ENCODE measurements at regions not wholly inside any gene's neighbourhood (a gene's known extent, or its start where the extent isn't known, plus 50 kb on each side); places are given as distances from the start of the nearest gene placed in this dataset.

DNA sequence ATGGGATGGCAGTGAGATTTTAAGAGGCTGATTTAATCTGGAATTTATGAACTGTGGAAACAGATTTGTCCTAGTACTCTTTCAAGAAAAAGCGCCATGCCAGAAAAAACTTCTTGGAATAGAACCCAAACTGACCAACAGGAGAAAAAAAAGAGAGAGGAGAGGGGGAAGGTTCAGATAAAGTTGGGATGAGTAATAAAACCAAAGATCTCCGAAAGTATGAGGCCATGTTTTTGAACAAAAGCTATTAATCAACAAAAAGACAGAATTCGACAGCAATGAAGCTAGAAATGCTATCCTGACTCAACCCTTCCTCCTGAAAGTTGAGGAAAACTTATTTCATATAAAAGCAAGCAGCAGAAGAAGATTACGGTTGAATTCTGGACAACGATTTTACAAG lies 135.5 kb downstream of the CEMIP2 start:
- H3K9ac ChIP-seq (ENCODE audit: low read length) = no peak overlapping the region
- no peak overlapping the region for H2BK5ac ChIP-seq (ENCODE audit: low read length)
- no peak overlapping the region for H3K4ac ChIP-seq (ENCODE audit: low read depth, low read length)
- no peaks in the 10 kb centered on the region for H3K79me2 ChIP-seq (ENCODE audit: control insufficient read depth, insufficient read depth, low read length)
- no peak overlapping the region for H3K23ac ChIP-seq (ENCODE audit: low read length)
- no peak overlapping the region for H4K8ac ChIP-seq (ENCODE audit: low read depth, low read length)
- no CpG with 5 or more reads among the region's 5 CpGs for WGBS (ENCODE audit: extremely low coverage, insufficient coverage, low lambda C conversion rate)
- H3K27ac ChIP-seq (ENCODE audit: low read depth, low read length) = no peak overlapping the region
- H3K4me2 ChIP-seq (ENCODE audit: low read length) = no peak overlapping the region
- no peak overlapping the region for H3K4me3 ChIP-seq (ENCODE audit: low read length)
- H2AK5ac ChIP-seq (ENCODE audit: low read length) = no peak overlapping the region
- no peak for DNase-seq
- no peak overlapping the region for H2BK15ac ChIP-seq (replicated peaks; ENCODE audit: low read depth)
- H2BK120ac ChIP-seq (ENCODE audit: low read depth, low read length) = no peak overlapping the region
- no peaks in the 10 kb centered on the region for H3K79me1 ChIP-seq (ENCODE audit: low read length)
- no peak overlapping the region for H3K56ac ChIP-seq (ENCODE audit: low read length)
- no peak overlapping the region for H4K5ac ChIP-seq (ENCODE audit: low read length)
- no peaks in the 10 kb centered on the region for H3K4me1 ChIP-seq (ENCODE audit: control insufficient read depth, low read depth, low read length)
- H3K27me3 ChIP-seq (ENCODE audit: insufficient read depth, low read length, poor library complexity) = no peaks in the 10 kb centered on the region
- no peaks in the 10 kb centered on the region for H3K36me3 ChIP-seq (ENCODE audit: control insufficient read depth, insufficient read depth, low read length)
- H3K18ac ChIP-seq (ENCODE audit: low read length) = no peak overlapping the region

DNA sequence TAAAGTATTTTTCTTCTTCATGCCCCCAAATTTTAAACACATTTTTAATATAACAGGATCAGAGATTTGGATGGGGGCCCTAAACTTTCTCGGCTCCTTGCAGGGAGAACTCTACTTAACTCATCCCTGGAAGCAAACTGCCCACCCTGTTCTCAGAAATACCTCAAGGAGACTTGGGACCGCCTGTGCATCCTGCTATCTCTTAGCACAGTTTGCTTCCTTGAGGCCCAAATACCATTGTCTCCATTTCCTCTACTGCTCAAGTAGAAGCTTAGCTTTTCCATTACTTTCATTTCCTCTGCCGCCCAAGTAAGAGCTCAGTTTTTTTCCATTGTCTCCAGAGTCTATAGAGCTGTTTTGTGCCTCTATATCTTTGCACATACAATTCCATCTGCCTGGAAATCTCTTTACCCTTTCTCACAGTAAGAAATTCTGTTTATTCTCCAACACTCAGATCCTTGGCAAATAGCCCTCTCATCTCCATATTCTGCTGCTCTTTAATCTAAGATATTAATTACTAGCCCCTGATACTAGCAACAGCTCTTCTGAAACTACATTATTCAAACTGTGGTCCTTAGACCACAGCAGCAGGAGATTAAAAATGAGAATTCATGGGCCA lies 137.8 kb downstream of the CEMIP2 start:
- no peak overlapping the region for H3K23ac ChIP-seq (ENCODE audit: low read length)
- no peaks in the 10 kb centered on the region for H3K27me3 ChIP-seq (ENCODE audit: insufficient read depth, low read length, poor library complexity)
- no peak overlapping the region for H4K8ac ChIP-seq (ENCODE audit: low read depth, low read length)
- no peak overlapping the region for H3K27ac ChIP-seq (ENCODE audit: low read depth, low read length)
- H3K79me1 ChIP-seq (ENCODE audit: low read length) = no peaks in the 10 kb centered on the region
- H2BK5ac ChIP-seq (ENCODE audit: low read length) = no peak overlapping the region
- H2AK5ac ChIP-seq (ENCODE audit: low read length) = no peak overlapping the region
- no peak overlapping the region for H3K18ac ChIP-seq (ENCODE audit: low read length)
- peak overlapping the region; percentile 36 for H3K4ac ChIP-seq (ENCODE audit: low read depth, low read length)
- WGBS (ENCODE audit: extremely low coverage, insufficient coverage, low lambda C conversion rate) = no CpG with 5 or more reads among the region's 3 CpGs
- no peaks in the 10 kb centered on the region for H3K36me3 ChIP-seq (ENCODE audit: control insufficient read depth, insufficient read depth, low read length)
- peak; percentile 45 for DNase-seq
- H3K56ac ChIP-seq (ENCODE audit: low read length) = no peak overlapping the region
- no peak overlapping the region for H2BK15ac ChIP-seq (replicated peaks; ENCODE audit: low read depth)
- H4K5ac ChIP-seq (ENCODE audit: low read length) = no peak overlapping the region
- H3K79me2 ChIP-seq (ENCODE audit: control insufficient read depth, insufficient read depth, low read length) = no peaks in the 10 kb centered on the region
- no peak overlapping the region for H3K9ac ChIP-seq (ENCODE audit: low read length)
- H3K4me2 ChIP-seq (ENCODE audit: low read length) = no peak overlapping the region
- no peak overlapping the region for H3K4me3 ChIP-seq (ENCODE audit: low read length)
- H3K4me1 ChIP-seq (ENCODE audit: control insufficient read depth, low read depth, low read length) = no peaks in the 10 kb centered on the region
- H2BK120ac ChIP-seq (ENCODE audit: low read depth, low read length) = no peak overlapping the region

DNA sequence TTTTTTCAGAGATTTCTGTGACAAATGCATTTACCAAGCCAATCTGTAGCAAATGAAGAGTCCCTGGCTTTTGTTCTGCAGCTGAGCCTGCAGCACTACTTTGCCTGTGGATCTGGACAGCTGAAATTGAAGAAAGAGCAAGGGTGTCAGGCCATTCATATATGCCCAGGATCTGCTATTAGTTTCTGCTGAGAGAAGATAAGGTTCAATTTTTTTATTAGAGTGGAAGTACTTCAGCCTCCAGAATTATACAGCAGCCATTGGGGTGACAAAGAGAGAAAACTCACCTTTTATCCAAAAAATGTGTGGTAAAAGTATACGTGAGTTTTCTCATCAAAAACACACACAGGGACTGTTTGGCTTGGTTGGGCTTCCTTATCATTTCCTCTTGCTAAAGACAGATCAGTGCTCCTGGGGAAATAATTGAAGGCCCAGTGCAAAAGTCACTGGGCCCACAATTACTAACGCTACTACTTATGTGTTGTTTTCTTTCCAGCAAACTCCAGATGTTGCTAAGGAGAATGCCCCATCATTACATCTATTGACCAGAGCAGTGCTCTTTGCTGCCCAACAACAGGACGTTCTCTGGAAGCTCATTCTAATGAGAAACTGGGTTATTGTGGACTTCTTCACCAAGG lies 138.6 kb downstream of the CEMIP2 start:
- H3K56ac ChIP-seq (ENCODE audit: low read length) = no peak overlapping the region
- no peaks in the 10 kb centered on the region for H3K79me1 ChIP-seq (ENCODE audit: low read length)
- H3K4ac ChIP-seq (ENCODE audit: low read depth, low read length) = no peak overlapping the region
- DNase-seq = no peak
- H3K23ac ChIP-seq (ENCODE audit: low read length) = no peak overlapping the region
- H3K36me3 ChIP-seq (ENCODE audit: control insufficient read depth, insufficient read depth, low read length) = no peaks in the 10 kb centered on the region
- WGBS (ENCODE audit: extremely low coverage, insufficient coverage, low lambda C conversion rate) = no CpG with 5 or more reads among the region's 3 CpGs
- no peak overlapping the region for H2BK5ac ChIP-seq (ENCODE audit: low read length)
- no peak overlapping the region for H3K18ac ChIP-seq (ENCODE audit: low read length)
- H3K27ac ChIP-seq (ENCODE audit: low read depth, low read length) = no peak overlapping the region
- no peaks in the 10 kb centered on the region for H3K27me3 ChIP-seq (ENCODE audit: insufficient read depth, low read length, poor library complexity)
- H4K8ac ChIP-seq (ENCODE audit: low read depth, low read length) = no peak overlapping the region
- H3K9ac ChIP-seq (ENCODE audit: low read length) = no peak overlapping the region
- H2BK15ac ChIP-seq (replicated peaks; ENCODE audit: low read depth) = no peak overlapping the region
- no peak overlapping the region for H2AK5ac ChIP-seq (ENCODE audit: low read length)
- H3K4me1 ChIP-seq (ENCODE audit: control insufficient read depth, low read depth, low read length) = no peaks in the 10 kb centered on the region
- H3K4me2 ChIP-seq (ENCODE audit: low read length) = no peak overlapping the region
- no peak overlapping the region for H3K4me3 ChIP-seq (ENCODE audit: low read length)
- no peaks in the 10 kb centered on the region for H3K79me2 ChIP-seq (ENCODE audit: control insufficient read depth, insufficient read depth, low read length)
- no peak overlapping the region for H2BK120ac ChIP-seq (ENCODE audit: low read depth, low read length)
- H4K5ac ChIP-seq (ENCODE audit: low read length) = no peak overlapping the region

DNA sequence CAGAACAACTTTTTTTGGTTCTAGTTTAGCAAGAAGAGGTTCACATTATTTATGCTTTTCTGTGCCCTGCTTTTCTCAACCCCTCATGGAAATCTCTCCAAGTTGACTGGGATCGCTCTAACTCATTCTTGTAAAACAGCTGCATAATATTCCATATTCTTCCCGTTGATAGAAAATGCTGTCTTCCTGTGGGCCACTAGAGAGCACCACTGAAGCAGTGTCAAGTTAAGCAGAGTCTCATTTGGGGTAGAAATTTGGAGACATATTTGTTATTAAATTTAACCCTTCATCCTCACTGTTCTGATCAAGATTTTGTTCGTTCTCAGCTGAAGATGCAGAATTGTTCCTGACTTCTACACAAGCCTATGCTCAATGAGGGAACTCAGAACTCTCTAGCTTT lies 140.1 kb downstream of the CEMIP2 start:
- H3K36me3 ChIP-seq (ENCODE audit: control insufficient read depth, insufficient read depth, low read length) = no peaks in the 10 kb centered on the region
- H3K27ac ChIP-seq (ENCODE audit: low read depth, low read length) = no peak overlapping the region
- H2AK5ac ChIP-seq (ENCODE audit: low read length) = no peak overlapping the region
- no peaks in the 10 kb centered on the region for H3K27me3 ChIP-seq (ENCODE audit: insufficient read depth, low read length, poor library complexity)
- H3K4me1 ChIP-seq (ENCODE audit: control insufficient read depth, low read depth, low read length) = no peaks in the 10 kb centered on the region
- no peak overlapping the region for H3K4me2 ChIP-seq (ENCODE audit: low read length)
- H3K9ac ChIP-seq (ENCODE audit: low read length) = no peak overlapping the region
- no peak overlapping the region for H2BK5ac ChIP-seq (ENCODE audit: low read length)
- no peaks in the 10 kb centered on the region for H3K79me1 ChIP-seq (ENCODE audit: low read length)
- no CpG with 5 or more reads among the region's 3 CpGs for WGBS (ENCODE audit: extremely low coverage, insufficient coverage, low lambda C conversion rate)
- H2BK15ac ChIP-seq (replicated peaks; ENCODE audit: low read depth) = no peak overlapping the region
- H3K4ac ChIP-seq (ENCODE audit: low read depth, low read length) = no peak overlapping the region
- no peak overlapping the region for H3K56ac ChIP-seq (ENCODE audit: low read length)
- no peaks in the 10 kb centered on the region for H3K79me2 ChIP-seq (ENCODE audit: control insufficient read depth, insufficient read depth, low read length)
- no peak overlapping the region for H3K4me3 ChIP-seq (ENCODE audit: low read length)
- no peak overlapping the region for H4K8ac ChIP-seq (ENCODE audit: low read depth, low read length)
- no peak overlapping the region for H4K5ac ChIP-seq (ENCODE audit: low read length)
- H2BK120ac ChIP-seq (ENCODE audit: low read depth, low read length) = no peak overlapping the region
- no peak overlapping the region for H3K18ac ChIP-seq (ENCODE audit: low read length)
- no peak overlapping the region for H3K23ac ChIP-seq (ENCODE audit: low read length)
- DNase-seq = no peak

DNA sequence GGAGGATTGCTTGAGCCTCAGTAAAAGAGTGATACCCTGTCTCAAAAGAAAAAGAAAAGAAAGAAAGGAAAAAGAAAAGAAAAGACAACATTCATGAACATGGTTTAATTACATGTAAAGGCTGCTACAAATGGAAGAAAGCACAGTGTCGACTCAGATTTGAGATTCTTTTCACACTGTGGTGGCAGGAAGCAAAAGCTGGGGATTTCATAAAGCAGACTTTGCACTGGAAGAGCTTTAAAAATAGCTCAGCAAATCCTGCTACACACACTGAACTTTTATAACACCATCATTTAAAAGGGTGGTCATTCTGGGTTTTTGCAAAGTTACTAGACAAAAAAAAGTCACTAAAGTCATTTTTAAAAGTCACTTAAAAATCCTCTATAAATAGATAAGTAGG lies 140.8 kb downstream of the CEMIP2 start:
- Histone ChIP-seq H3K56ac (ENCODE audit: low read length) (no peak overlapping the region), H4K8ac (ENCODE audit: low read depth, low read length) (no peak overlapping the region), H2BK5ac (ENCODE audit: low read length) (no peak overlapping the region), H3K27ac (ENCODE audit: low read depth, low read length) (no peak overlapping the region), H3K4ac (ENCODE audit: low read depth, low read length) (no peak overlapping the region), H3K79me1 (ENCODE audit: low read length) (no peaks in the 10 kb centered on the region), H3K9ac (ENCODE audit: low read length) (no peak overlapping the region), H3K36me3 (ENCODE audit: control insufficient read depth, insufficient read depth, low read length) (no peaks in the 10 kb centered on the region), H3K27me3 (ENCODE audit: insufficient read depth, low read length, poor library complexity) (no peaks in the 10 kb centered on the region), H3K79me2 (ENCODE audit: control insufficient read depth, insufficient read depth, low read length) (no peaks in the 10 kb centered on the region), H3K4me2 (ENCODE audit: low read length) (no peak overlapping the region), H2BK15ac (replicated peaks; ENCODE audit: low read depth) (no peak overlapping the region), H2BK120ac (ENCODE audit: low read depth, low read length) (no peak overlapping the region), H3K23ac (ENCODE audit: low read length) (no peak overlapping the region), H3K4me3 (ENCODE audit: low read length) (no peak overlapping the region), H4K5ac (ENCODE audit: low read length) (no peak overlapping the region), H3K4me1 (ENCODE audit: control insufficient read depth, low read depth, low read length) (no peaks in the 10 kb centered on the region), H2AK5ac (ENCODE audit: low read length) (no peak overlapping the region), H3K18ac (ENCODE audit: low read length) (no peak overlapping the region)
- DNase-seq = no peak
- WGBS (ENCODE audit: extremely low coverage, insufficient coverage, low lambda C conversion rate) = no CpG with 5 or more reads among the region's 1 CpG

DNA sequence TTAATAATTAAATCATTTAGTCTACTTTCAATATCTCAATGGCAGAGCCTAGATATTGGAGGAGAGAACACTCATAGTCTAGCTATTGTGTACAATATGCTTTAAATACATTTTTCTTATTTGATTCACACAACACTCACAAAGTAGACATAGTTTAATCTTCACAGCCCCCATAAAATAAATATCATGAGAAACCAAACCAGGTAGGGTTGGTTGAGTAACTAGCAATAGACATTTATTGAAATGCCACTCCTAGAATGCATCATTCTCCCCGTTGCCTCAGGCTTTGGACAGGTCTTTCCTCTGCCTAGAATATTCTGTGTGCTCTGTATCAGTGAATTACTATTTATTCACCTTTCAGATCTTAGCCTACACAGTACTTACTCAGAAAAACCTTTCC lies 141.9 kb downstream of the CEMIP2 start:
- no peak overlapping the region for H2BK120ac ChIP-seq (ENCODE audit: low read depth, low read length)
- no peak overlapping the region for H2AK5ac ChIP-seq (ENCODE audit: low read length)
- no peak for DNase-seq

More for the DNA sequence above, 141.9 kb downstream of the CEMIP2 start:
- Histone ChIP-seq H3K4ac (ENCODE audit: low read depth, low read length) (no peak overlapping the region), H3K4me2 (ENCODE audit: low read length) (no peak overlapping the region), H3K4me3 (ENCODE audit: low read length) (no peak overlapping the region), H2BK5ac (ENCODE audit: low read length) (no peak overlapping the region), H3K23ac (ENCODE audit: low read length) (no peak overlapping the region), H3K9ac (ENCODE audit: low read length) (no peak overlapping the region), H4K5ac (ENCODE audit: low read length) (no peak overlapping the region), H3K27ac (ENCODE audit: low read depth, low read length) (no peak overlapping the region), H2BK15ac (replicated peaks; ENCODE audit: low read depth) (no peak overlapping the region), H3K56ac (ENCODE audit: low read length) (no peak overlapping the region), H3K4me1 (ENCODE audit: control insufficient read depth, low read depth, low read length) (no peaks in the 10 kb centered on the region), H3K18ac (ENCODE audit: low read length) (no peak overlapping the region), H3K36me3 (ENCODE audit: control insufficient read depth, insufficient read depth, low read length) (no peaks in the 10 kb centered on the region), H3K79me1 (ENCODE audit: low read length) (no peaks in the 10 kb centered on the region), H3K27me3 (ENCODE audit: insufficient read depth, low read length, poor library complexity) (no peaks in the 10 kb centered on the region), H3K79me2 (ENCODE audit: control insufficient read depth, insufficient read depth, low read length) (no peaks in the 10 kb centered on the region), H4K8ac (ENCODE audit: low read depth, low read length) (no peak overlapping the region)
- WGBS (ENCODE audit: extremely low coverage, insufficient coverage, low lambda C conversion rate) = no CpG with 5 or more reads among the region's 1 CpG
